Kidney capillary endothelial cell (primary cell): ENCODE measurements at regions not wholly inside any gene's neighbourhood (a gene's known extent, or its start where the extent isn't known, plus 50 kb on each side); places are given as distances from the start of the nearest gene placed in this dataset.
"Not testable (repeated sequence)": the region's sequence is repeated elsewhere in the genome, so short reads cannot be mapped to it uniquely, and the experiment has no call there.

Experiments
- DNase-seq: peaks from one replicate; pipeline ENCODE4 v3.0.0-alpha.2; 2018; ENCODE audit warnings: low spot score

- no peak for DNase-seq
Measured at GRCh38 chr3:167102071-167102470, 278.0 kb downstream of the ZBBX start.

GRCh38 chr3:167100651-167101050 is 279.4 kb downstream of the ZBBX start:
- no peak for DNase-seq

- no peak for DNase-seq
Measured at GRCh38 chr3:167100200-167100599, 279.9 kb downstream of the ZBBX start.

GRCh38 chr3:167095976-167096375 is 284.1 kb downstream of the ZBBX start:
- DNase-seq: no peak

GRCh38 chr3:167094632-167095031 is 285.5 kb downstream of the ZBBX start:
- no peak for DNase-seq

- DNase-seq: no peak
Measured at GRCh38 chr3:167091226-167091625, 288.9 kb downstream of the ZBBX start.

- DNase-seq: no peak
Measured at GRCh38 chr3:167084545-167084944, 295.6 kb downstream of the ZBBX start.

GRCh38 chr3:167078070-167078622 is 302.0 kb downstream of the ZBBX start:
- DNase-seq: no peak

- no peak for DNase-seq
Measured at GRCh38 chr3:167067787-167068161, 312.3 kb downstream of the ZBBX start.

GRCh38 chr3:167066977-167067786 is 312.9 kb downstream of the ZBBX start:
- DNase-seq: no peak

- no peak for DNase-seq
Measured at GRCh38 chr3:167057581-167057980, 322.5 kb downstream of the ZBBX start.

- no peak for DNase-seq
Measured at GRCh38 chr3:167054926-167055325, 325.2 kb downstream of the ZBBX start.

GRCh38 chr3:167051421-167051820 is 328.7 kb downstream of the ZBBX start:
- no peak for DNase-seq

- DNase-seq: no peak
Measured at GRCh38 chr3:167033866-167034265, 346.2 kb downstream of the ZBBX start.

- DNase-seq: no peak
Measured at GRCh38 chr3:167032267-167032876, 347.7 kb downstream of the ZBBX start.

- no peak for DNase-seq
Measured at GRCh38 chr3:167031364-167032049, 348.6 kb downstream of the ZBBX start.

- DNase-seq: no peak
Measured at GRCh38 chr3:167030082-167030725, 349.9 kb downstream of the ZBBX start.

GRCh38 chr3:167019503-167019902 is 360.6 kb downstream of the ZBBX start:
- DNase-seq: not testable (repeated sequence)

- DNase-seq: not testable (repeated sequence)
Measured at GRCh38 chr3:167018591-167019111, 361.4 kb downstream of the ZBBX start.

GRCh38 chr3:167012691-167013090 is 367.4 kb downstream of the ZBBX start:
- no peak for DNase-seq

- no peak for DNase-seq
Measured at GRCh38 chr3:167008791-167009190, 371.3 kb downstream of the ZBBX start.

GRCh38 chr3:167001374-167001773 is 378.7 kb downstream of the ZBBX start:
- no peak for DNase-seq
